Neural cell (in vitro differentiated cells): ENCODE measurements at regions not wholly inside any gene's neighbourhood (a gene's known extent, or its start where the extent isn't known, plus 50 kb on each side); places are given as distances from the start of the nearest gene placed in this dataset.

ENCODE experiments used
- H2AFZ ChIP-seq: fragments of 200-600, 300-800 bp; sonication (generic), shearing (Covaris generic); 2 replicates; pipeline ENCODE4 v1.6.0; 2014; ENCODE audit warnings: low read depth, mild to moderate bottlenecking, antibody characterized with exemption, low read length, moderate library complexity
- H3F3A ChIP-seq: fragments of 200-600 bp; shearing (Covaris generic); 2 replicates; pipeline ENCODE4 v1.6.1; 2016; ENCODE audit warnings: mild to moderate bottlenecking, moderate library complexity, mixed read lengths, antibody characterized with exemption, low read length; ENCODE audit not compliant: insufficient read depth, poor library complexity, severe bottlenecking
- H3K27ac ChIP-seq: fragments of 200-600, 300-800 bp; sonication (generic), shearing (Covaris generic); 2 replicates; pipeline ENCODE4 v1.5.1; 2014; ENCODE audit warnings: mild to moderate bottlenecking, low read length, moderate library complexity
- H3K27me3 ChIP-seq: fragments of 300-800, 200-600 bp; sonication (generic), shearing (Covaris generic); 2 replicates; pipeline ENCODE4 v1.6.0; 2014; ENCODE audit warnings: mild to moderate bottlenecking, low read depth, low read length, moderate library complexity; ENCODE audit not compliant: insufficient read depth
- H3K36me3 ChIP-seq: fragments of 300-800, 200-600 bp; sonication (generic), shearing (Covaris generic); 2 replicates; pipeline ENCODE4 v1.5.1; 2014; ENCODE audit warnings: mild to moderate bottlenecking, antibody characterized with exemption, low read length, moderate library complexity; ENCODE audit not compliant: insufficient read depth
- H3K4me2 ChIP-seq: fragments of 300-800, 200-600 bp; sonication (generic), shearing (Covaris generic); 2 replicates; pipeline ENCODE4 v1.6.0; 2014; ENCODE audit warnings: mild to moderate bottlenecking, low read length
- H3K4me3 ChIP-seq: fragments of 300-800, 200-600 bp; sonication (generic), shearing (Covaris generic); 2 replicates; pipeline ENCODE4 v1.5.1; 2014; ENCODE audit warnings: mild to moderate bottlenecking, low read length, moderate library complexity
- H3K79me2 ChIP-seq: fragments of 200-600 bp; shearing (Covaris generic); replicated peaks from 2 replicates; pipeline ENCODE4 v1.6.0; 2014; ENCODE audit warnings: mild to moderate bottlenecking, low read length, moderate library complexity; ENCODE audit not compliant: insufficient read depth
- H3K9ac ChIP-seq: fragments of 300-800, 200-600 bp; sonication (generic), shearing (Covaris generic); 2 replicates; pipeline ENCODE4 v1.6.1; 2016; ENCODE audit warnings: mild to moderate bottlenecking, low read length, mixed read lengths
- H3K9me2 ChIP-seq: fragments of 200-600 bp; shearing (Covaris generic); 2 replicates; pipeline ENCODE4 v1.6.1; 2016; ENCODE audit warnings: mild to moderate bottlenecking, low read length, mixed read lengths; ENCODE audit not compliant: insufficient read depth
- H3K9me3 ChIP-seq: fragments of 200-600, 300-800 bp; sonication (generic), shearing (Covaris generic); 2 replicates; pipeline ENCODE4 v1.6.1; 2016; ENCODE audit warnings: mild to moderate bottlenecking, mixed run types, low read length, moderate library complexity, mixed read lengths
- H4K20me1 ChIP-seq: fragments of 200-600 bp; shearing (Covaris generic); 2 replicates; pipeline ENCODE4 v1.6.1; 2016; ENCODE audit warnings: mild to moderate bottlenecking, mixed run types; ENCODE audit not compliant: insufficient read depth
- EP300 ChIP-seq: fragments of 450-650 bp; conservative IDR thresholded peaks from 2 replicates; pipeline ENCODE4 v1.6.1; 2014; ENCODE audit warnings: antibody characterized with exemption, mild to moderate bottlenecking, moderate library complexity; ENCODE audit not compliant: poor library complexity, severe bottlenecking
- EZH2 ChIP-seq: fragments of 200-600, 300-800 bp; shearing (Covaris generic), sonication (generic); IDR thresholded peaks from 2 replicates; pipeline ENCODE4 v1.6.1; 2014; ENCODE audit warnings: antibody characterized with exemption, low read length, borderline replicate concordance, mild to moderate bottlenecking; ENCODE audit not compliant: insufficient read depth, poor library complexity, severe bottlenecking
- MXI1 ChIP-seq: fragments of 450-650 bp; conservative IDR thresholded peaks from 2 replicates; pipeline ENCODE4 v1.6.1; 2014; ENCODE audit warnings: antibody characterized with exemption, mild to moderate bottlenecking; ENCODE audit not compliant: poor library complexity, severe bottlenecking
- POLR2AphosphoS5 ChIP-seq: IDR thresholded peaks from 2 replicates; pipeline ENCODE4 v1.6.1; 2012
- RAD21 ChIP-seq: fragments of 450-650 bp; conservative IDR thresholded peaks from 2 replicates; pipeline ENCODE4 v1.6.1; 2014; ENCODE audit warnings: antibody characterized with exemption, mild to moderate bottlenecking, moderate library complexity
- SMC3 ChIP-seq: fragments of 450-650 bp; conservative IDR thresholded peaks from 2 replicates; pipeline ENCODE4 v1.6.1; 2014; ENCODE audit warnings: antibody characterized with exemption, mild to moderate bottlenecking, moderate library complexity; ENCODE audit not compliant: poor library complexity
- TAF1 ChIP-seq: IDR thresholded peaks from 2 replicates; pipeline ENCODE4 v1.6.1; 2012; ENCODE audit warnings: low read depth
- TF ChIP-seq, protein P1 (sequence below): IDR thresholded peaks from 2 replicates; pipeline ENCODE4 v1.6.1; 2012; ENCODE audit warnings: borderline replicate concordance
- TF ChIP-seq, protein P2 (sequence below): fragments of 450-650 bp; IDR thresholded peaks from 2 replicates; pipeline ENCODE4 v1.5.1; 2014; ENCODE audit warnings: antibody characterized with exemption, mild to moderate bottlenecking, moderate library complexity; ENCODE audit not compliant: poor library complexity, severe bottlenecking

DNA sequence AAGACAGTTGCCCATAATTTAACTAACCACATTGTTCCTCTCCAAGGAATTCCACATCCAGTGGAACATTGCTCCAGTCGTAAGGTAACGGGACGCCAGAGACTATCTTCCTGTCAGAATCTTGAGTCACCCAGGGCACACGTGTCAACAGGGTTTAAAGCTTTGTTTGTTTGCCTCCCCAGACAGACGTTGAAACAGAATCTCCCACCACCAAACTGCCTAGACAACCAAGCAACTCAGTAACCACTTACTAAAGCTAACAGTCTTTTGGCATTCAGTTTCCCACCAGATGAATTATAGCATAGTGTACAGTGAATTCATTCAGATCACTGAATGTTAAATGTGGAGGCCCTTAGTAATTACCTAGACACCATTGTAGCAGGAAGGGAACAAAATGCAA is 439.5 kb downstream of the PLPP3 start:
- Histone ChIP-seq H3K36me3 (no peaks in the 10 kb centered on the region), H3F3A (no peaks in the 10 kb centered on the region), H3K4me3 (no peak overlapping the region), H3K79me2 (no peaks in the 10 kb centered on the region), H3K9me2 (no peaks in the 10 kb centered on the region), H3K27me3 (no peaks in the 10 kb centered on the region), H2AFZ (no peak overlapping the region), H3K9ac (no peak overlapping the region), H3K9me3 (no peaks in the 10 kb centered on the region), H4K20me1 (no peaks in the 10 kb centered on the region), H3K27ac (no peak overlapping the region), H3K4me2 (no peak overlapping the region)
- TF ChIP-seq EZH2 (no peak), SMC3 (no peak), TAF1 (no peak), MXI1 (no peak), POLR2AphosphoS5 (no peak), EP300 (no peak), RAD21 (no peak)
- TF ChIP-seq, protein P1, sequence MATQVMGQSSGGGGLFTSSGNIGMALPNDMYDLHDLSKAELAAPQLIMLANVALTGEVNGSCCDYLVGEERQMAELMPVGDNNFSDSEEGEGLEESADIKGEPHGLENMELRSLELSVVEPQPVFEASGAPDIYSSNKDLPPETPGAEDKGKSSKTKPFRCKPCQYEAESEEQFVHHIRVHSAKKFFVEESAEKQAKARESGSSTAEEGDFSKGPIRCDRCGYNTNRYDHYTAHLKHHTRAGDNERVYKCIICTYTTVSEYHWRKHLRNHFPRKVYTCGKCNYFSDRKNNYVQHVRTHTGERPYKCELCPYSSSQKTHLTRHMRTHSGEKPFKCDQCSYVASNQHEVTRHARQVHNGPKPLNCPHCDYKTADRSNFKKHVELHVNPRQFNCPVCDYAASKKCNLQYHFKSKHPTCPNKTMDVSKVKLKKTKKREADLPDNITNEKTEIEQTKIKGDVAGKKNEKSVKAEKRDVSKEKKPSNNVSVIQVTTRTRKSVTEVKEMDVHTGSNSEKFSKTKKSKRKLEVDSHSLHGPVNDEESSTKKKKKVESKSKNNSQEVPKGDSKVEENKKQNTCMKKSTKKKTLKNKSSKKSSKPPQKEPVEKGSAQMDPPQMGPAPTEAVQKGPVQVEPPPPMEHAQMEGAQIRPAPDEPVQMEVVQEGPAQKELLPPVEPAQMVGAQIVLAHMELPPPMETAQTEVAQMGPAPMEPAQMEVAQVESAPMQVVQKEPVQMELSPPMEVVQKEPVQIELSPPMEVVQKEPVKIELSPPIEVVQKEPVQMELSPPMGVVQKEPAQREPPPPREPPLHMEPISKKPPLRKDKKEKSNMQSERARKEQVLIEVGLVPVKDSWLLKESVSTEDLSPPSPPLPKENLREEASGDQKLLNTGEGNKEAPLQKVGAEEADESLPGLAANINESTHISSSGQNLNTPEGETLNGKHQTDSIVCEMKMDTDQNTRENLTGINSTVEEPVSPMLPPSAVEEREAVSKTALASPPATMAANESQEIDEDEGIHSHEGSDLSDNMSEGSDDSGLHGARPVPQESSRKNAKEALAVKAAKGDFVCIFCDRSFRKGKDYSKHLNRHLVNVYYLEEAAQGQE: no peak
- TF ChIP-seq, protein P2, sequence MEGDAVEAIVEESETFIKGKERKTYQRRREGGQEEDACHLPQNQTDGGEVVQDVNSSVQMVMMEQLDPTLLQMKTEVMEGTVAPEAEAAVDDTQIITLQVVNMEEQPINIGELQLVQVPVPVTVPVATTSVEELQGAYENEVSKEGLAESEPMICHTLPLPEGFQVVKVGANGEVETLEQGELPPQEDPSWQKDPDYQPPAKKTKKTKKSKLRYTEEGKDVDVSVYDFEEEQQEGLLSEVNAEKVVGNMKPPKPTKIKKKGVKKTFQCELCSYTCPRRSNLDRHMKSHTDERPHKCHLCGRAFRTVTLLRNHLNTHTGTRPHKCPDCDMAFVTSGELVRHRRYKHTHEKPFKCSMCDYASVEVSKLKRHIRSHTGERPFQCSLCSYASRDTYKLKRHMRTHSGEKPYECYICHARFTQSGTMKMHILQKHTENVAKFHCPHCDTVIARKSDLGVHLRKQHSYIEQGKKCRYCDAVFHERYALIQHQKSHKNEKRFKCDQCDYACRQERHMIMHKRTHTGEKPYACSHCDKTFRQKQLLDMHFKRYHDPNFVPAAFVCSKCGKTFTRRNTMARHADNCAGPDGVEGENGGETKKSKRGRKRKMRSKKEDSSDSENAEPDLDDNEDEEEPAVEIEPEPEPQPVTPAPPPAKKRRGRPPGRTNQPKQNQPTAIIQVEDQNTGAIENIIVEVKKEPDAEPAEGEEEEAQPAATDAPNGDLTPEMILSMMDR: no peak

DNA sequence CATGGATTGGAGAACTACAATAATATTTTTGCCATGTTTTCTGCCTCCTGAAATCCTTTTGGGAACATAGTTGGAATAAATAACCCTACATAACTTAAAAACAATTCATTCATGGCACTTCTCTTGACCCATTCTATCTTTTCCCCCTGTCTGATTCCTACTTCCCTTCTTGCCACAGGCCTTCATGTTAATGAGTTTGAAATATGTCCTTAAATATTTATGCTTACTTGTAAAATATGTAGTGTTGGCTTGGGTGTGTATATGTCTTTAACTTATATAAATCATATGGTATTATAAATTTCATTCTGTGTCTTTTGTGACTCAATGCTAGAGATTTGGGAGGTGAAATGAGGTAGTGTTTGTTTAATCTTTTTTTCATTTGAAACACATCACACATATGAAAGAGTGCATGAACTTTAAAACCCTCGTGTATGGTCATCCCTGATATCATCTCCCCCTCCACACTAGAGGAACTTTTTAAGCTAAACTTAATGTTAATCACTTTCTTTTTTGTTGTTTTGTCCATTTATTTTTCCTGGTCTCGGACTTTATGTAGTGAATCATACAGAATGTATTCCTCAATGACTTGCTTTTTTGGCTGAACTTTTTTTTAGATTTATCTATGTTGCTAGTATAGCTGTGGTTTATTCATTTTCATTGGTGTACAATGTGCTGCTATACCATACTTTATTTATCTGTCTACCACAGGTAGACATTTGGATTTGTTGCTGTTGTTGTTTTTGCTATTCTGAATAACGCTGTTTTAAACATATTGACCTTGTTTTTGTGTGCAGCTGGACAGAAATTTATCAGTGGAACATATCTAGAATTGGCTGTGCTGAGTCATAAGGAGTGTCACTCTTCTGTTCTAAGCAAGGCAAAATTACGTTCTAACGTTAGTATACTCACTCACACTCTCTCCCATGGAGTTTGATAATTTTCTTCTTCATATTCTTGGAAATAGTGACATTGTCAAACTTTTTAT is 441.6 kb downstream of the PLPP3 start:
- Histone ChIP-seq H3K79me2 (no peaks in the 10 kb centered on the region), H3K4me3 (no peak overlapping the region), H3K27ac (no peak overlapping the region), H3F3A (no peaks in the 10 kb centered on the region), H3K9me2 (no peaks in the 10 kb centered on the region), H3K27me3 (no peaks in the 10 kb centered on the region), H3K9me3 (no peaks in the 10 kb centered on the region), H3K4me2 (no peak overlapping the region), H4K20me1 (no peaks in the 10 kb centered on the region), H3K36me3 (no peaks in the 10 kb centered on the region), H2AFZ (no peak overlapping the region), H3K9ac (no peak overlapping the region)
- TF ChIP-seq MXI1: no peak
- no peak for TF ChIP-seq SMC3
- no peak for TF ChIP-seq EZH2
- TF ChIP-seq EP300: no peak
- TF ChIP-seq RAD21: no peak
